BJ (cell line): ENCODE measurements at regions not wholly inside any gene's neighbourhood (a gene's known extent, or its start where the extent isn't known, plus 50 kb on each side); places are given as distances from the start of the nearest gene placed in this dataset.

Experiments
- CTCF ChIA-PET: fragments of 350-600 bp; formaldehyde crosslinking; extraction: SDS; loops from one replicate; lab custom pipeline; 2021; ENCODE audit warnings: antibody characterized with exemption, inconsistent platforms; lab: Yijun Ruan, JAX
- POLR2A ChIA-PET: fragments of 300-600 bp; sonication (Branson Sonifier 250); formaldehyde crosslinking; extraction: SDS; loops from one replicate; lab custom pipeline; 2021; ENCODE audit warnings: antibody characterized with exemption; lab: Charles Lee
- DNase-seq: peaks from one replicate; pipeline ENCODE4 v3.0.0-alpha.2; 2011; ENCODE audit warnings: low read depth
- H3K27me3 ChIP-seq: 2 replicates; pipeline ENCODE4 v1.6.0; 2011; ENCODE audit warnings: low read length; ENCODE audit not compliant: control insufficient read depth, insufficient read depth
- H3K36me3 ChIP-seq: 2 replicates; pipeline ENCODE4 v1.5.1; 2011; ENCODE audit warnings: low read length; ENCODE audit not compliant: control insufficient read depth, insufficient read depth
- H3K4me3 ChIP-seq: 2 replicates; pipeline ENCODE4 v1.5.1; 2011; ENCODE audit warnings: low read depth, mild to moderate bottlenecking, control low read depth, low read length
- TF ChIP-seq, protein P1 (sequence below): IDR thresholded peaks from 2 replicates; pipeline ENCODE4 v1.5.1; 2011; ENCODE audit warnings: low read depth, mild to moderate bottlenecking, control low read depth, inconsistent platforms, low read length, moderate library complexity; ENCODE audit not compliant: insufficient read depth

DNA sequence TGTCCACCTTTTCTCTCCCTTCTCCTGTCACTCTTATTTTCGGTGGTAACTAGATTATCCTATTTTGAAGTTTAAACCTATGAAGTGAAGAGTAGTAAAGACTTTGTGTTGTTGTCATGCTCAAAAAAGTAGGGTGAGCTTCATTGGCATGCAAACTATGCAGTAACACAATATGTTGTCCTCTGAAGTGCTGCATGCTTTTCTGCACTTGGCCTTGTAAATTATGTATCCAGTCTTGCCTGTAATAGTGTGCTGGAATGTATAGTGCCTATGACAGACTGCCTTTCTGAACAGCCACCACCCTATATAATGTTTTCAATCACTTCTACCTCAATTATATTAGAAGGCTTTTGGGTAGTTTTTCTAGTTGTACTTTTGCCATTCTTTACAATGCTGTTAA lies 1198.2 kb upstream of the PCDH20 start:
- Histone ChIP-seq H3K27me3 (no peaks in the 10 kb centered on the region), H3K4me3 (no peak overlapping the region), H3K36me3 (no peaks in the 10 kb centered on the region)
- TF ChIP-seq, protein P1, sequence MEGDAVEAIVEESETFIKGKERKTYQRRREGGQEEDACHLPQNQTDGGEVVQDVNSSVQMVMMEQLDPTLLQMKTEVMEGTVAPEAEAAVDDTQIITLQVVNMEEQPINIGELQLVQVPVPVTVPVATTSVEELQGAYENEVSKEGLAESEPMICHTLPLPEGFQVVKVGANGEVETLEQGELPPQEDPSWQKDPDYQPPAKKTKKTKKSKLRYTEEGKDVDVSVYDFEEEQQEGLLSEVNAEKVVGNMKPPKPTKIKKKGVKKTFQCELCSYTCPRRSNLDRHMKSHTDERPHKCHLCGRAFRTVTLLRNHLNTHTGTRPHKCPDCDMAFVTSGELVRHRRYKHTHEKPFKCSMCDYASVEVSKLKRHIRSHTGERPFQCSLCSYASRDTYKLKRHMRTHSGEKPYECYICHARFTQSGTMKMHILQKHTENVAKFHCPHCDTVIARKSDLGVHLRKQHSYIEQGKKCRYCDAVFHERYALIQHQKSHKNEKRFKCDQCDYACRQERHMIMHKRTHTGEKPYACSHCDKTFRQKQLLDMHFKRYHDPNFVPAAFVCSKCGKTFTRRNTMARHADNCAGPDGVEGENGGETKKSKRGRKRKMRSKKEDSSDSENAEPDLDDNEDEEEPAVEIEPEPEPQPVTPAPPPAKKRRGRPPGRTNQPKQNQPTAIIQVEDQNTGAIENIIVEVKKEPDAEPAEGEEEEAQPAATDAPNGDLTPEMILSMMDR = no peak
- CTCF ChIA-PET = no interaction called here
- POLR2A ChIA-PET = no interaction called here
- DNase-seq = no peak

DNA sequence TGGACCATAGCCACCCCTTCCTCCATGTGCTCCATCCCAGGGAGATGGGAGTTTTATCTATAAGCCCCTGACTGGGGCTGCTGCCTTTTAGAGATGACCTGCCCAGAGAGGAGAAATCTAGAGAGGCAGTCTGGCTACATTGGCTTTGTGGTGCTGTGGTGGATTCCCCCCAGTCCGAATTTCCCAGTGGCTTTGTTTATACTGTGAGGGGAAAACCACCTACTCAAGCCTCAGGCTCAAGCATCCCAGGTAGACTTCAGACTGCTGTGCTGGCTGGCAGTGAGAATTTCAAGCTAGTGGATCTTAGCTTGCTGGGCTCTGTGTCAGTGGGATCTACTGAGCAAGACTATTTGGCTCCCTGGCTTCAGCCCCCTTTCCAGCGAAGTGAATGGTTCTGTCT lies 1195.7 kb upstream of the PCDH20 start:
- Histone ChIP-seq H3K4me3 (no peak overlapping the region), H3K36me3 (no peaks in the 10 kb centered on the region), H3K27me3 (no peaks in the 10 kb centered on the region)
- TF ChIP-seq, protein P1 = no peak
- ChIA-PET CTCF (no interaction called here), POLR2A (no interaction called here)
- DNase-seq = no peak

DNA sequence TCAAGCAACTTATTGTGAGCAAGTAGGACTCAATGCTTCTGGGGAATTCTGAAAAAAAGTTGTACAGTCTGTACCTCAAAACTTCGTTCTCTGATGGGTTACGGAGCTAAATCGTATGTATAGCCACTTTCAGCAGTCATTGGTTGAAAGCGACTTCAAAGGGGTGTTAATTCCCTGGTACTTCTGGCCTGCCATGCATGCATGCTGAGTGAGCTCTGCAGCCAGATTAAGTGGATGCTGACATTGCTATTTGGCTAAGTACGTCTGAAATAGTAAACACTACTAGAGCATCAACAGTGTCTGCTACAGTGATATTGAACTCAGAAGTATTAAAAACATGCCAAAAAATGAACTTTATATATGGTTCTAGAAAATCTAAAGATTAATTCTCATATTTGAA lies 1183.1 kb upstream of the PCDH20 start:
- H3K27me3 ChIP-seq = no peaks in the 10 kb centered on the region
- POLR2A ChIA-PET = no interaction called here
- CTCF ChIA-PET = no interaction called here
- H3K36me3 ChIP-seq = no peaks in the 10 kb centered on the region
- H3K4me3 ChIP-seq = no peak overlapping the region
- no peak for DNase-seq
- TF ChIP-seq, protein P1 = no peak

DNA sequence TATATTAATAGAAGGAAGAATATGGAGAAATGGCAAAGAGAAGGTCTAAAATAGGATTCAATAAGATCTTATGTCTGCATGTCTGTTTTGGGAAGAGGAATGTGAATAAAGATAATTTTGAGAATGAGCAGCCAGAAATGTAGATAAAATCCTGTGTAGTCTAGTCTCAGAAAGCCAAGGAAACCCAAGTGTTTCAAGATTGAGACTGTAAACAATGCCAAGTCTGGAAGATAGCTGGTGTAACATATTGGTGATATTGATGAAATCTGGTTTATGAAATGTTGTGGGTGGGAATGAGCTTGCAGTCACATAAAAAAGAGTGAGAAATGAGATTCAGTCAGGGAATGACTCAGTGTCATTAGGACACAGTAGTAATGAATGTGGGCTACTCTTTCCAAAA lies 1180.3 kb upstream of the PCDH20 start:
- Histone ChIP-seq H3K36me3 (no peaks in the 10 kb centered on the region), H3K4me3 (no peak overlapping the region), H3K27me3 (no peaks in the 10 kb centered on the region)
- TF ChIP-seq, protein P1 = no peak
- no peak for DNase-seq
- ChIA-PET POLR2A (no interaction called here), CTCF (no interaction called here)

DNA sequence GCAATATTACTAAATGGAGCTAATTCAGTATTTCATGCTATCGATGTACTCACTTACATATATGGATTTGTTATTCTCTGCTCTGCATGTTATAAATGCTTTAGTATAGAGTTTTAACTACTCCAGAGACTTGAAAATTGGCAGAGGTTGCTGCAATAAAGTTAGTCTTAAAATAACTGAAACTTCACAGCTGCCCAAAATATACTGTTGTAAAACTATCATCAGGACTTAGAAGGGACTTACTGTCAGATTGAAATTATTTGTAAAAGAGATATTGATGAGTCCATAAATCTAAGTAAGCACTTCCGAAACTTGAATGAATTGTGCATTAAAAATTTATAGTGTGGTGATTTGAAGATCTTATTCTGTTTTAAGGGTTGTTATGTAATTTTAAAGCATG lies 1178.2 kb upstream of the PCDH20 start:
- Histone ChIP-seq H3K27me3 (no peaks in the 10 kb centered on the region), H3K36me3 (no peaks in the 10 kb centered on the region), H3K4me3 (no peak overlapping the region)
- no peak for DNase-seq
- TF ChIP-seq, protein P1 = no peak
- ChIA-PET CTCF (no interaction called here), POLR2A (no interaction called here)
